Epithelial cell of esophagus (primary cell): ENCODE measurements at regions not wholly inside any gene's neighbourhood (a gene's known extent, or its start where the extent isn't known, plus 50 kb on each side); places are given as distances from the start of the nearest gene placed in this dataset.

Source experiments
- DNase-seq: peaks from one replicate; pipeline ENCODE4 v3.0.0; 2010; ENCODE audit warnings: low read depth
- H3K4me3 ChIP-seq: 2 replicates; pipeline ENCODE4 v1.5.1; 2011; ENCODE audit warnings: mild to moderate bottlenecking, low read length, control low read depth
- TF ChIP-seq, protein P1 (sequence below): IDR thresholded peaks from 2 replicates; pipeline ENCODE4 v1.5.1; 2011; ENCODE audit warnings: low read depth, mild to moderate bottlenecking, low read length, control low read depth, inconsistent platforms; ENCODE audit not compliant: insufficient read depth; ENCODE audit errors: missing control alignments

DNA sequence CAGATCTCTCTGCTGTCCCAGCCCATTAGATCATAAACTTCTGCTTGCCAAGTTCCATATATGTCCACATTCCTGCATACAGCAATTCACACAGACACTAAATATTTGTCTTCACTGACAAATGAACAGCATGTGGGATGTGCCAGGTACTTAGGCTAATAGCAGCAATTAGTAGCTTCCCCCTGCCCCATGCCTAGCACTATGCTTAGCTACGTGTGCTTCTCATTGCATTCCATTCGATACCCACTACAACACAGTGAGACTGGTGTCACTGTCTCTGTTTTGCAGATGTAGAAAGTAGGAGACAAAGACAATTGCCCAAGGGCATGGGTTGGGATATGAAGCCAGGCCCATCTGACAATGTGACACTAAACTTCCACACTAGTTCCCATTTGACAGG lies 308.4 kb downstream of the BCL11B start:
- no peak for DNase-seq
- TF ChIP-seq, protein P1, sequence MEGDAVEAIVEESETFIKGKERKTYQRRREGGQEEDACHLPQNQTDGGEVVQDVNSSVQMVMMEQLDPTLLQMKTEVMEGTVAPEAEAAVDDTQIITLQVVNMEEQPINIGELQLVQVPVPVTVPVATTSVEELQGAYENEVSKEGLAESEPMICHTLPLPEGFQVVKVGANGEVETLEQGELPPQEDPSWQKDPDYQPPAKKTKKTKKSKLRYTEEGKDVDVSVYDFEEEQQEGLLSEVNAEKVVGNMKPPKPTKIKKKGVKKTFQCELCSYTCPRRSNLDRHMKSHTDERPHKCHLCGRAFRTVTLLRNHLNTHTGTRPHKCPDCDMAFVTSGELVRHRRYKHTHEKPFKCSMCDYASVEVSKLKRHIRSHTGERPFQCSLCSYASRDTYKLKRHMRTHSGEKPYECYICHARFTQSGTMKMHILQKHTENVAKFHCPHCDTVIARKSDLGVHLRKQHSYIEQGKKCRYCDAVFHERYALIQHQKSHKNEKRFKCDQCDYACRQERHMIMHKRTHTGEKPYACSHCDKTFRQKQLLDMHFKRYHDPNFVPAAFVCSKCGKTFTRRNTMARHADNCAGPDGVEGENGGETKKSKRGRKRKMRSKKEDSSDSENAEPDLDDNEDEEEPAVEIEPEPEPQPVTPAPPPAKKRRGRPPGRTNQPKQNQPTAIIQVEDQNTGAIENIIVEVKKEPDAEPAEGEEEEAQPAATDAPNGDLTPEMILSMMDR, result no peak
- H3K4me3 ChIP-seq, result no peak overlapping the region

DNA sequence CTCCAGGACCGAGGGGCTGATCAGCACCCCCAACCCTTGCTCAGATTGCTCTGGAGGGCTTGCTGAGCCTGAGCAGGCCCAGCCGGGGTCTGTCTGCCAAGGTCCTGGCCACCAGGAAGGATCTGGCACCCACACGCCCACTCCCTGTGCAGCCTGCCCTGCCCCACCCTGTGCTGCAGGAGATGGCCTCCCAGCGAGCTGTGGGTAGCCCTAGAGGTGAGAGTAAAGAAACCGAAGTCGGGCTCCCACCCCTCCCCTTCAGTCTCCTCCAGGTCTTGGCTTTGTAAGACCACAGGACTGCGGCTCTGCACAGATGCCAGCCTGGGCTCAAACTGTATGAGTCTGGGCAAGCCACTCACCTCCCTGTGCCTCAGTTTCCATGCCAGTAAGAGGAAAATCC lies 307.8 kb downstream of the BCL11B start:
- DNase-seq, result no peak
- no peak overlapping the region for H3K4me3 ChIP-seq
- TF ChIP-seq, protein P1, result no peak

DNA sequence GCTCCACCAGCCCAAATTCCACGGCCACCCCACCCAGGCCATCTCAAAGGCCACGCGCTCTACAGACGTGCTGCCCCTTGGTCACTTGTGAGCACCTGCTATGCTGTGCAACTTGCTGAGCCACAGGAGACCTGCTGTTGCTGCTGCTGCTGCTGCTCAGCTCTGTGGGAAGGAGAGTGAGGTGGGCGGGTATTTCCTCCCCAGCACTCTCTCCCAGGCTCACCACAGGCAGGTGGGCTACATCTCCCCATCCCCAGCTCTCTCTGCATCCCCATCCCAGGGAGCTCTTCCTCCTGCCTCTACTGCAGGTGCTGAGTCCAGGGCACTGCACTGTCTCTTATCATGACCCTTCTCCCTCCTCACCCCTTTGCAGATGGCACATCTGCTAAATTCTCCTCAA lies 306.9 kb downstream of the BCL11B start:
- no peak for DNase-seq
- TF ChIP-seq, protein P1, result no peak
- H3K4me3 ChIP-seq, result no peak overlapping the region

DNA sequence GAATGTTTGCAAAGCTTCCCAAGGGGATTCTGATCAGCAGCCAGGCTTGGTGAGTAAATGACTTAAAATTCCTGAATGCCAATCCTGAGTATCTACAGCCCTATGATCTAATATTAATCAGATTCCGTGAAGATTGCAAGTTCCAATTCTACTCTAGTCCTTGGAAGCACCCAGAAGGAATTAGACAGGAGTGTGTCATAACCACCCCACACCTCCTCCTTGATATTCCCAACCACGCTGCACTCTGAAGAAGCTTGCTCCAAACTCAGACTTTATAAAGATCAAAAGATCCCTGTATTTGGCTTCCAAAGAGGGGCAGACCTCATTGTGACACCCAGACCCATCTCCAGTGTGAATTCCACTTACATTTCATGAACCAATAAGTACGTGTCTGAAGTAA lies 306.0 kb downstream of the BCL11B start:
- H3K4me3 ChIP-seq, result no peak overlapping the region
- TF ChIP-seq, protein P1, result no peak
- no peak for DNase-seq

DNA sequence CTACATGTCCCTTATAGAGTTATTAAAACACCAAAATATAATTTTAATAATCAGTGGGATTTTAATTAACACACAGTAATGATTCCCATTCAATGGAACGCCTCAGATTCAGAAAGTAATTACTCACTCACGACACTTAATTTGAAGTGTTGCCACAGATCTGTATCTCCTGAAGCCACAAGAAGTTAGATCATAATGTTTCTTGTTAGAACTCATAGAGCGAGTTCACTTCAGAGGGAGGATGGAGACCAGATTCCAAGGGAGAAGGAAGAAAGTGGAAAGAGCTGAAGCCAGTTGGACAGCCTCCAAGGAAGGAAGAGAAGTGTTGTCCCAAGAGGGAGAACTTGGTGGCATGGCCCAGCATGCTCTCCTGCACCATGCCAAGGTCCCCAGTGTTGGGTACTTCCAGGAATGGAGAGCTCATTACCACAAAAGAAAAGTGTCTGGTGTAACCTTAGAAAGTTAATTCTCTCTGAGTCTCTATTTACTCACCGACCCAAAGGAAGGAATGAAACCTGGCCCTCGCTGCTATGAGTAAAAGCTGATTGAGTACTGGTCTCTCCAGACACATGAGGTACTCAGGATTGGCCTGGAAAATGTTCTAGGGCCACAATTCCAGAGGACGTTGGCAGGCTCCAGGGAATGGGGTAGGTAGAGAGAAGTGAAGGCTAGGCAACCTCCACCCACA lies 305.4 kb downstream of the BCL11B start:
- peak; percentile 20 for DNase-seq
- no peak overlapping the region for H3K4me3 ChIP-seq
- TF ChIP-seq, protein P1, result no peak

DNA sequence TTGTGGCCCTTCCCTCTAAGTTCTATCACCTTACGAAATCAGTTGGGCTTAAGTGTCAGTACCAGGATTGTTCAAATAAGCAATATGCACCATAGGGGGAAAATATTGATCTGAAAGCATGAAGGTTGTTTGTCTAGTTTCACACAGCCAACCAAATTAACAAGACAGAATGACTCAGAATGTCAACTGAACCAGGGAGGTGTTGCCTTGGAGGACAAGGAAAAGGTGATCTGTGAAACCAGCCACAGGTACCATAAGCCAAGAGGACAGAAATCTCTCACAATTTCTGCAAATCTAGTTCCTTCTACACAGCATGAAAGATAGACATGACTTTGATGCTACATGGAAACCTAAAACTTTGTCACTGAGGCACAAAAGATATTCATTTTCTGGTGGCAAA lies 297.9 kb downstream of the BCL11B start:
- H3K4me3 ChIP-seq, result no peak overlapping the region
- TF ChIP-seq, protein P1, result no peak
- DNase-seq, result peak; percentile 27

DNA sequence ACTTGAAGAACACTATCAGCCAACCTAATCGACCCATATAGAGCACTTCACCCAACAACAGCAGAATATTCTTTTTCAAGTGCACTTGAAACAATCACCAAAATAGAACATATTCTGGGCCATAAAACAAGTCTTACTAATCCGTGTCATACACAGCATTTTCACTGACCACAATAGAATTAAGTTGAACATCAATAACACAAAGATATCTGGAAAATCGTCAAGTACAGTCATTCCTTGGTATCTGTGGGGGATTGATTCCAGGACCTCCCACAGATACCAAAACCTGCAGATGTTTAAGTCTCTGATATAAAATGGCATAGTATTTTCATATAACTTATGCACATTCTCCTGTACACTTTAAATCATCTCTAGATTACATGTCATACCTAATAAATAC lies 295.7 kb downstream of the BCL11B start:
- no peak for DNase-seq
- no peak overlapping the region for H3K4me3 ChIP-seq
- TF ChIP-seq, protein P1, result no peak
